MM.1S (cell line): ENCODE measurements at regions not wholly inside any gene's neighbourhood (a gene's known extent, or its start where the extent isn't known, plus 50 kb on each side); places are given as distances from the start of the nearest gene placed in this dataset.

Experiments
- CTCF ChIP-seq: fragments of 300-600 bp; sonication (generic); IDR thresholded peaks from 2 replicates; pipeline ENCODE4 v1.5.1; 2016; ENCODE audit warnings: antibody characterized with exemption, low read length, mixed read lengths
- EZH2 ChIP-seq: fragments of 300-600 bp; sonication (generic); optimal IDR thresholded peaks from 2 replicates; pipeline ENCODE3; 2017; ENCODE audit warnings: low read depth, mild to moderate bottlenecking, antibody characterized with exemption, low read length, mixed read lengths
- EZH2phosphoT487 ChIP-seq: fragments of 300-600 bp; sonication (generic); IDR thresholded peaks from 2 replicates; pipeline ENCODE4 v1.6.1; 2018; ENCODE audit warnings: antibody characterized with exemption, low read length

DNA sequence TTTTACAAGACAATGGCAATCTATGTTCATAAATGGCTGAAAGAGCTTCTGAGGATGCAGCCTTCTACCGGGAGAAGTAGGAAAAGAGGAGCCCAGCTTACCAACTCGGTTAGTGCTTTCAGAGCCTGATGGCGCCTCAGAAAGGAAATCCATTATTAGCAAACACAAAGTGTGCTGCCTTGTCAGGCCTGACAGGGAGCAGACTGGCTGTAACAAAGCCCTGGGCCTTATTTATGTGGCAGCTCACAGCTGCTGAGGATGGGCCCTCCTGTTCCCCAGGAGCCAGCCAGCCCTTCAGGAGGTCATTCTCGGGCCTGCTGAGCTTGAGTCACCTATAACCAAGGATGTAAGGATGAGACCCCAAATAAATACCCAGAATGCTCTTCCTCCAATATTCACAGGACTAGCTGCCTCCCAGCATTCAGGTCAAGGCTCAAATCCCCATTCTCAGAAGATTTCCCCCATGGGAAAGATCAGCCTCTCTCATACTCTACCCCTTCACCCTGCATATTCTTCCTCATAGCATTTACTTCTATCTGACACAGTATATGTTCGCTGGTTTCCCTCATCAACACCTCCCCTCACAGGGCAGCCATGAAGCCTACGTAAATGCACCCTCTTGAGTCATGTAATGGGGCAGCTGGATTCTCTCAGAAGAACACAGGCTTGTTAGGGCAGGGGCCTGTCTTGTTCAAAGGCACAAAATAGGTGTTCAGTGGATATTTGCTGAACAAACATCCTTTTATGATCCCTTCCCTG lies 227.0 kb upstream of the RASGEF1B start:
- TF ChIP-seq CTCF (no peak), EZH2 (no peak), EZH2phosphoT487 (no peak)
